Activated T-cell treated with anti-CD3 and anti-CD28 coated beads for 4 hours (primary cell): ENCODE measurements at regions not wholly inside any gene's neighbourhood (a gene's known extent, or its start where the extent isn't known, plus 50 kb on each side); places are given as distances from the start of the nearest gene placed in this dataset.
"Not testable (repeated sequence)": the region's sequence is repeated elsewhere in the genome, so short reads cannot be mapped to it uniquely, and the experiment has no call there.

ENCODE experiments used
- DNase-seq: peaks from one replicate; pipeline ENCODE4 v3.0.0-alpha.2; 2020

DNA sequence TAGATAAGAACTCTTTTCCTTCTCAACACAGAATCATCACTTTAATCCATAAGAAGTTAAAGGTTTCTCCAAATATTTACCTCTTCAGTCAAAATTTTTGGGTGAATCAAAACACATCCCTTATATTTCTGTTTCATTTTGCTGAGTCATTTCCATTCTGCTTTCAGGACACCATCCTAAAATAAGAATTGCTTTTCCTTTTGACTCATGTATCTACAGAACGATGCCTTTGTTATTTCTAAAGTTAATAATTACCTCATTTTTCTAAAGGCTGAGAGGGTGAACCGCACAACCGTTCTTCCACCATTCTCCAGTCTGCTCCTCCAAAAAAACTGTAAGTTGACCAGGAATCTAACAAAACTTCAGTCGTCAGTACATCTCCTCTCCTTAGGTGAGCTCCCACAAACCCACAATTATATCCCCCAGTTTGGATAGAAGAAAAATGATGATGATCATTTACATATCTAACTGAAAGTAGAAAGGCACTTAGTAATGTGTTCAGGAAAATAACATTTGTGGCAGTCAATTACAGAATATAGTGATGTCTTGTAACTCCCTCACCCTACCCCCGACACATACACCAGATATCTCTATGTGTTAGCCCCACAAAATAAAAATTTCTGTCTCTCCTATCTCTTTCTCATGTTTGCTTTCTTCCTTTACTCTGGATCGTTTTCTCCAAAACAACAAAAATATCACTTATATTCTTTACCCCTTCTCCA is 162.5 kb downstream of the RAD51AP2 start:
- DNase-seq = no peak

DNA sequence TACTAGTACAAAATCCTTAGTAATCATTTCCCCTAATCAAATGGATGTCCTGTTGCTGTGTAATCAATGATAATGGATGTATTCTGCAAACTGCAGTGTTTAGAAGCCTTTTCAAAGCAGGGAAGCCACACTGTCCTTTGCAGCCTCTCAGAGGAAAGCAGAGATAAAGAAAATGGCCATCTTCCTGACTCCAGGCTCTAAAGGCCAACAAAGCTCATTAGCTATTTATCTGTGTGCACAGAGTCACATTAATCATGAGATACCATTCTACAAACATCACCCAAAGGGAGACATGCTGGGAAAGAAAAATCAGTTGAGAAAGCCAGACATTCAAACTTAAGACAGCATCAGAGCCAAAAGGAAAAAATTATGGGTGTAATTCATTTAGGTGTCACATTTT is 165.0 kb downstream of the RAD51AP2 start:
- no peak for DNase-seq

GRCh38 chr2:17342692-17343091 is 175.5 kb downstream of the RAD51AP2 start:
- DNase-seq = not testable (repeated sequence)

- no peak for DNase-seq
These were observed 180.7 kb downstream of the RAD51AP2 start for GRCh38 chr2:17337507-17337906.

GRCh38 chr2:17336458-17336857 is 181.8 kb downstream of the RAD51AP2 start:
- DNase-seq = no peak

DNA sequence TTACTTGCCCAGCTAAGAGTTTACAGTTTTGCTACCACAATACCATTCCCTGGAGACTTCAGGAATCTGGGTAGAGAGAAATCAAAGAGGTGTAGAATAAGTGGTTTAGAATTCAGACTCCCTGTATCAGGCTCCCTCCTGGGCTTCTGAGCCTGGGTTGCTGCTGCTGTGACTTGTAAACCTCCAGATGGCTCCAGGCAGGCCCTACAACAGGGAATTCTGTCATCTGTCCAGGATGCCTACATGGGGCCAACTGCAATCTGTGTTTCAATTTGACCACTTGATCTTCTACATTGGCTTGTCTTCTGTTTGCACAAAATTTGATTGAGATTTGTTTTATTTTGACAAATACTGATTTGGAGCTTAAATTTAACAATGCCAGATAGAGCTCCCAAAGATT is 183.9 kb downstream of the RAD51AP2 start:
- DNase-seq = no peak

GRCh38 chr2:17331636-17332035 is 186.6 kb downstream of the RAD51AP2 start:
- no peak for DNase-seq

GRCh38 chr2:17328161-17328560 is 190.1 kb downstream of the RAD51AP2 start:
- DNase-seq = no peak

DNA sequence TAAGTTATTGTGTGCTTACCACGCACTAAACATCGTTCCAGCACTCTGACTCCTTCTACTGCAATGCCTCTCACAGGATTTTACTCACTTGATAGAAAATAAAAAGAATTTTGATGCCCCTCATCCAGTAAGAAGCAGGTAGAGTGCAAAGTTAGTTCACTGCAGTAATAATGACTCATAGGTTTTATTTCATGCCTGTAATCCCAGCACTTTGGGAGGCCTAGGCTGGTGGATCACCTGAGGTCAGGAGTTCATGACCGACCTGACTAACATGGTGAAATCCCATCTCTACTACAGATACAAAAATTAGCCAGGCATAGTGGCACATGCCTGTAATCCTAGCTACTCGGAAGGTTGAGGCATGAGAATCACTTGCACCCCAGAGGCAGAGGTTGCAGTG is 190.6 kb downstream of the RAD51AP2 start:
- DNase-seq = no peak

DNA sequence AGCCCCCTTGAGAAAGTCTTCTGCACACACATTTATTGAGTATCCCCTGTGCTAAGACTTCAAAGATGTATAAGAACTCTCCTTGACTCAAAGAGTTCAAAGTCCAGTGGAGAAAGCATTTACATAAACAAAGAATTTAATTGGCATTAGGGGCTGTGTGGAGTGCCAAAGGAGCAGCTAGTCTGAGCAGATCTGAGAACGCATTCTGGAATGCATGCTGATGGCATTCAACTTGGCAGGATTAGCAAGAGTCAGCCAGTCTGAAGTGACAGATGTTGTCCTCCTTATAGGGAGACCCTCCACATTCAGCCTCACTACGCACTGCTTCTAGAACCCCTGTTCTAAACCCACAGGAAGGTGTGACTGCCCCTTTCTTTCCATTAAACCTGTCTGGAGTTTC is 191.5 kb downstream of the RAD51AP2 start:
- no peak for DNase-seq

DNA sequence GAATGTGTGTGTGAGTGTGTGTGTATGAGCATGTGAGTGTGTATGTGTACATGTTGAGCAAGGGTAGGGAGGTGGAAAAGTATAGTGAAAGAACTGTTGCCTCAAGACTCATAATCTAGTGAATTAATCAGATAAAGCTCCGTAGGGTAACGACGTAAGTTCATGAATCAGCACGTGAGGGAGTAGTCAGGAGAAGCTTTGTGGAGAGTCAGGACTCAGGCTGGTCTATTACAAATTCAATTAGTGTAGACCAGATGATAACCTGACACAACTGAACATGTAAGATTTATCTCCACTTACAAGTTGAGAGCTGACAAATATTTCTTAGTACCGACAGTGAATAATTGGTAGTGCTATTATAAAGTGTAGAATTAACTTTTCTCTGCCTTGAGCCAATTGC is 194.5 kb downstream of the RAD51AP2 start:
- DNase-seq = no peak

GRCh38 chr2:17322461-17322860 is 195.8 kb downstream of the RAD51AP2 start:
- DNase-seq = no peak

GRCh38 chr2:17319090-17319489 is 199.2 kb downstream of the RAD51AP2 start:
- no peak for DNase-seq

- no peak for DNase-seq
These were observed 200.2 kb downstream of the RAD51AP2 start for GRCh38 chr2:17318013-17318412.

GRCh38 chr2:17317439-17317976 is 200.7 kb downstream of the RAD51AP2 start:
- DNase-seq = no peak

GRCh38 chr2:17313261-17313660 is 205.0 kb downstream of the RAD51AP2 start:
- DNase-seq = no peak

- DNase-seq = no peak
These were observed 206.3 kb downstream of the RAD51AP2 start for GRCh38 chr2:17311771-17312511.

GRCh38 chr2:17311106-17311619 is 207.1 kb downstream of the RAD51AP2 start:
- DNase-seq = no peak

GRCh38 chr2:17309741-17310339 is 208.4 kb downstream of the RAD51AP2 start:
- DNase-seq = no peak

GRCh38 chr2:17309181-17309580 is 209.1 kb downstream of the RAD51AP2 start:
- DNase-seq = no peak

- DNase-seq = no peak
These were observed 211.5 kb downstream of the RAD51AP2 start for GRCh38 chr2:17306706-17307105.

GRCh38 chr2:17306219-17306618 is 212.0 kb downstream of the RAD51AP2 start:
- DNase-seq = no peak

DNA sequence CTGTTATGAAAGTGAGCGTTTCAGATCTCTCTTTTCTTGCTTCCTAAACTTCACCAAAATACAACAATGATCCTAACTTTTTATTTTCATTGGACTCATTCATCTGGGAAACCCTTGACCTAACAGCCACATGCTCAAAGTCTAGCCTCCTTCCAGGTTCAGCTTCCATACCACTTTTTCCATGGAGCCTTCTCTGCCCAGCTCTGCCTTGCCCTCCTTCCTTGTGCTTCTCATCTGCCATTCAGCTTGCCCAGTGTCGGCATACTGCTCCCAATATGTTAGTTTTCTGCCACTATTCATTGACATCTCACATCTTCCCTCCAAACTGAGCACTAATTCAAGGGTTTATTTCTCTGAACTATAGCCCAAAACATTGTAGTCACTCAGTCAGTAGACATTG is 214.7 kb downstream of the RAD51AP2 start:
- no peak for DNase-seq

GRCh38 chr2:17303054-17303453 is 215.2 kb downstream of the RAD51AP2 start:
- no peak for DNase-seq
